ENCODE measurements at regions not wholly inside any gene's neighbourhood (a gene's known extent, or its start where the extent isn't known, plus 50 kb on each side); places are given as distances from the start of the nearest gene placed in this dataset.
A peak's percentile ranks its signal among the peaks of the same experiment; 100 is the strongest.

GRCh38 chr1:24991697-24992096 is 61.6 kb upstream of the RUNX3 start:
- Mint-ChIP-seq H3K9me3 (ENCODE audit: insufficient read depth) (no peaks in the 10 kb centered on the region), H3K27me3 (no peaks in the 10 kb centered on the region), H3K4me3 (no peak overlapping the region), H3K4me1 (peaks cover 34% of the 10 kb centered on the region), H3K27ac (peak overlapping the region; percentile 21)
- Histone ChIP-seq H3K9me3 (ENCODE audit: control extremely low read depth in 1 of 3, control insufficient read depth in 2 of 3, insufficient read depth in 1 of 3, low read length in 2 of 3) (peaks cover 0 to 12% (median 0%) of the 10 kb centered on the region in 3 donors), H3K36me3 (replicated peaks in 1 of 2; ENCODE audit: control extremely low read depth in 1 of 2, control insufficient read depth in 1 of 2, extremely low read depth in 1 of 2, insufficient read depth in 2 of 2, low read length in 1 of 2) (no peaks in the 10 kb centered on the region), H3K79me2 (ENCODE audit: control insufficient read depth, insufficient read depth, low read length) (no peaks in the 10 kb centered on the region), H4K20me1 (ENCODE audit: control insufficient read depth, insufficient read depth, low read length, poor library complexity, severe bottlenecking) (no peaks in the 10 kb centered on the region), H3K27ac (ENCODE audit: low read length in 2 of 2) (no peak overlapping the region), H3K27me3 (replicated peaks in 1 of 4; ENCODE audit: control extremely low read depth in 1 of 4, control insufficient read depth in 3 of 4, insufficient read depth in 4 of 4, low read length in 3 of 4) (peaks cover 0 to 3% (median 0%) of the 10 kb centered on the region in 4 experiments), H3K9ac (ENCODE audit: low read length) (no peak overlapping the region), H3K4me1 (ENCODE audit: control insufficient read depth in 2 of 2, insufficient read depth in 2 of 2, low read length in 2 of 2) (peaks cover 17 to 26% of the 10 kb centered on the region in 2 donors), H3K4me2 (replicated peaks; ENCODE audit: low read depth, low read length, poor library complexity, severe bottlenecking) (no peak overlapping the region), H3K4me3 (ENCODE audit: control extremely low read depth in 1 of 5, extremely low read depth in 1 of 5, insufficient read depth in 1 of 5, low read depth in 2 of 5, low read length in 4 of 5) (no peak overlapping the region), H2AFZ (ENCODE audit: insufficient read depth, low read depth, low read length, poor library complexity, severe bottlenecking) (no peak overlapping the region)
- DNase-seq (no peak), ATAC-seq (ENCODE audit: low read depth) (no peak)
- WGBS (ENCODE audit: insufficient coverage), result 89% methylated on average over 6 of the region's 7 CpGs
- CTCF ChIA-PET, result interaction anchor here (0.6 to 1.9 kb wide), 2 partner anchors 22 to 45 kb away, joined by 3 to 6 read pairs; no protein-coding TSS in a partner anchor
- TF ChIP-seq EZH2 (IDR thresholded peaks at IDR 0.05; ENCODE audit: borderline replicate concordance, insufficient read depth, low read depth, low read length, poor library complexity, severe bottlenecking) (no peak), CTCF (IDR thresholded peaks at IDR 0.05) (no peak)
- POLR2A ChIA-PET, result interaction anchor here (0.6 kb wide), 1 partner anchor 243 kb away, joined by 6 read pairs; no protein-coding TSS in a partner anchor
- intact Hi-C loops (cut with micrococcal nuclease), result no loop called here

GRCh38 chr1:24990779-24991641 is 60.9 kb upstream of the RUNX3 start:
- Histone ChIP-seq H4K20me1 (ENCODE audit: control insufficient read depth, insufficient read depth, low read length, poor library complexity, severe bottlenecking) (no peaks in the 10 kb centered on the region), H3K4me2 (replicated peaks; ENCODE audit: low read depth, low read length, poor library complexity, severe bottlenecking) (no peak overlapping the region), H3K79me2 (ENCODE audit: control insufficient read depth, insufficient read depth, low read length) (no peaks in the 10 kb centered on the region), H3K9ac (ENCODE audit: low read length) (no peak overlapping the region), H3K9me3 (ENCODE audit: control extremely low read depth in 1 of 3, control insufficient read depth in 2 of 3, insufficient read depth in 1 of 3, low read length in 2 of 3) (peaks cover 0 to 12% (median 0%) of the 10 kb centered on the region in 3 donors), H3K4me1 (ENCODE audit: control insufficient read depth in 2 of 2, insufficient read depth in 2 of 2, low read length in 2 of 2) (peaks cover 17 to 26% of the 10 kb centered on the region in 2 donors), H3K36me3 (replicated peaks in 1 of 2; ENCODE audit: control extremely low read depth in 1 of 2, control insufficient read depth in 1 of 2, extremely low read depth in 1 of 2, insufficient read depth in 2 of 2, low read length in 1 of 2) (no peaks in the 10 kb centered on the region), H3K4me3 (ENCODE audit: control extremely low read depth in 1 of 5, extremely low read depth in 1 of 5, insufficient read depth in 1 of 5, low read depth in 2 of 5, low read length in 4 of 5) (no peak overlapping the region), H2AFZ (ENCODE audit: insufficient read depth, low read depth, low read length, poor library complexity, severe bottlenecking) (no peak overlapping the region), H3K27ac (ENCODE audit: low read length in 2 of 2) (no peak overlapping the region), H3K27me3 (replicated peaks in 1 of 4; ENCODE audit: control extremely low read depth in 1 of 4, control insufficient read depth in 3 of 4, insufficient read depth in 4 of 4, low read length in 3 of 4) (peaks cover 0 to 3% (median 0%) of the 10 kb centered on the region in 4 experiments)
- Mint-ChIP-seq H3K4me1 (peaks cover 33% of the 10 kb centered on the region), H3K27ac (peak overlapping the region; percentile 50), H3K4me3 (no peak overlapping the region), H3K27me3 (no peaks in the 10 kb centered on the region), H3K9me3 (ENCODE audit: insufficient read depth) (no peaks in the 10 kb centered on the region)
- 74% methylated on average over 6 of the region's 9 CpGs for WGBS (ENCODE audit: insufficient coverage)
- ATAC-seq (ENCODE audit: low read depth) (no peak), DNase-seq (no peak)
- CTCF ChIA-PET, result interaction anchor here (0.6 to 1.9 kb wide), 4 partner anchors 21 to 59 kb away, joined by 3 to 6 read pairs (median 4); no protein-coding TSS in a partner anchor
- intact Hi-C loops (cut with micrococcal nuclease), result no loop called here
- POLR2A ChIA-PET, result interaction anchor here (0.7 kb wide), 1 partner anchor 90 kb away, joined by 3 read pairs; no protein-coding TSS in a partner anchor
- TF ChIP-seq CTCF (IDR thresholded peaks at IDR 0.05) (no peak), EZH2 (IDR thresholded peaks at IDR 0.05; ENCODE audit: borderline replicate concordance, insufficient read depth, low read depth, low read length, poor library complexity, severe bottlenecking) (no peak)
